ENCODE measurements at regions not wholly inside any gene's neighbourhood (a gene's known extent, or its start where the extent isn't known, plus 50 kb on each side); places are given as distances from the start of the nearest gene placed in this dataset.

GRCh38 chr3:186464424-186465093 is 79.6 kb downstream of the CRYGS start:
- DNase-seq: peak; percentile 43
- no CpG with 5 or more reads among the region's 3 CpGs for WGBS (ENCODE audit: extremely low coverage, insufficient read length, low lambda C conversion rate)
- peaks cover 11% of the 10 kb centered on the region for H3K27me3 Mint-ChIP-seq (ENCODE audit: low read depth)

More at GRCh38 chr3:186464424-186465093, 79.6 kb downstream of the CRYGS start:
- H3K4me1 Mint-ChIP-seq: no peaks in the 10 kb centered on the region
- no peaks in the 10 kb centered on the region for H3K23me2 ChIP-seq (ENCODE audit: insufficient read length, low read depth, low read length, poor library complexity, severe bottlenecking)
- H3K56ac ChIP-seq (ENCODE audit: insufficient read length, low read depth, low read length): no peak overlapping the region
- TF ChIP-seq, protein P1, sequence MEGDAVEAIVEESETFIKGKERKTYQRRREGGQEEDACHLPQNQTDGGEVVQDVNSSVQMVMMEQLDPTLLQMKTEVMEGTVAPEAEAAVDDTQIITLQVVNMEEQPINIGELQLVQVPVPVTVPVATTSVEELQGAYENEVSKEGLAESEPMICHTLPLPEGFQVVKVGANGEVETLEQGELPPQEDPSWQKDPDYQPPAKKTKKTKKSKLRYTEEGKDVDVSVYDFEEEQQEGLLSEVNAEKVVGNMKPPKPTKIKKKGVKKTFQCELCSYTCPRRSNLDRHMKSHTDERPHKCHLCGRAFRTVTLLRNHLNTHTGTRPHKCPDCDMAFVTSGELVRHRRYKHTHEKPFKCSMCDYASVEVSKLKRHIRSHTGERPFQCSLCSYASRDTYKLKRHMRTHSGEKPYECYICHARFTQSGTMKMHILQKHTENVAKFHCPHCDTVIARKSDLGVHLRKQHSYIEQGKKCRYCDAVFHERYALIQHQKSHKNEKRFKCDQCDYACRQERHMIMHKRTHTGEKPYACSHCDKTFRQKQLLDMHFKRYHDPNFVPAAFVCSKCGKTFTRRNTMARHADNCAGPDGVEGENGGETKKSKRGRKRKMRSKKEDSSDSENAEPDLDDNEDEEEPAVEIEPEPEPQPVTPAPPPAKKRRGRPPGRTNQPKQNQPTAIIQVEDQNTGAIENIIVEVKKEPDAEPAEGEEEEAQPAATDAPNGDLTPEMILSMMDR (conservative IDR thresholded peaks at IDR 0.05): peak; percentile 61
- no peak overlapping the region for H3K23ac ChIP-seq (ENCODE audit: insufficient read length, low read depth, low read length)
- no peaks in the 10 kb centered on the region for H3K4me1 ChIP-seq (ENCODE audit: insufficient read depth, low read length)
- H2BK120ac ChIP-seq (ENCODE audit: low read depth, low read length, poor library complexity, severe bottlenecking): no peak overlapping the region
- no peak overlapping the region for H2BK15ac ChIP-seq (ENCODE audit: low read depth, low read length)
- no peaks in the 10 kb centered on the region for H4K20me1 ChIP-seq (ENCODE audit: control insufficient read depth, insufficient read depth, insufficient read length)
- H2AFZ ChIP-seq (ENCODE audit: low read length): no peak overlapping the region
- no peak overlapping the region for H3K4me3 Mint-ChIP-seq
- no peak overlapping the region for H3K4me2 ChIP-seq (ENCODE audit: insufficient read depth, insufficient read length, low read length)
- H4K91ac ChIP-seq (ENCODE audit: insufficient read length, low read depth, low read length): no peak overlapping the region
- no peak overlapping the region for H3K14ac ChIP-seq (ENCODE audit: insufficient read depth, low read length)
- H2AK5ac ChIP-seq (ENCODE audit: insufficient read length, low read length): no peak overlapping the region
- H3K27ac ChIP-seq (ENCODE audit: insufficient read length, low read depth, low read length): no peak overlapping the region
- no peak overlapping the region for H3K9ac ChIP-seq (ENCODE audit: extremely low read depth, insufficient read length, low read length)
- no peak overlapping the region for H3K4ac ChIP-seq (ENCODE audit: low read depth, low read length)
- H2BK12ac ChIP-seq (ENCODE audit: insufficient read length, low read depth, low read length): no peak overlapping the region
- no peak overlapping the region for H4K5ac ChIP-seq (ENCODE audit: insufficient read length, low read depth, low read length)
- H3T11ph ChIP-seq (ENCODE audit: low read length): no peak overlapping the region
- no peaks in the 10 kb centered on the region for H3K36me3 Mint-ChIP-seq (ENCODE audit: insufficient read depth in 1 of 3, low read depth in 3 of 3)
- H2BK5ac ChIP-seq (ENCODE audit: insufficient read length, low read length): no peak overlapping the region
- no peaks in the 10 kb centered on the region for H3K27me3 ChIP-seq (ENCODE audit: insufficient read depth, low read length)
- no peak overlapping the region for H4K8ac ChIP-seq (replicated peaks; ENCODE audit: insufficient read length, low read depth, low read length)
- no peak overlapping the region for H2BK20ac ChIP-seq (ENCODE audit: low read depth, low read length, poor library complexity, severe bottlenecking)
- H3K27ac Mint-ChIP-seq: no peak overlapping the region
- no peaks in the 10 kb centered on the region; a peak in 1 of 5 replicates for H3K9me3 Mint-ChIP-seq
- H3K79me1 ChIP-seq (ENCODE audit: insufficient read depth, low read depth, low read length, poor library complexity, severe bottlenecking): no peaks in the 10 kb centered on the region
- no peak overlapping the region for H3K18ac ChIP-seq (ENCODE audit: insufficient read length, low read depth, low read length)
- no peaks in the 10 kb centered on the region for H3K79me2 ChIP-seq (ENCODE audit: insufficient read depth, low read length)
- H3K9me3 ChIP-seq (ENCODE audit: control insufficient read depth, low read depth, low read length): no peaks in the 10 kb centered on the region

Data from H9 (cell line).